HCT116 (cell line): ENCODE measurements at regions not wholly inside any gene's neighbourhood (a gene's known extent, or its start where the extent isn't known, plus 50 kb on each side); places are given as distances from the start of the nearest gene placed in this dataset.

Experiments used
- ATAC-seq: fragments of 200-7000 bp; cut with Tn5 transposase; 2 replicates; pipeline ENCODE4 v1.9.1; 2020; ENCODE audit warnings: mild to moderate bottlenecking, moderate library complexity
- BruUV-seq: library from RNA; stranded (reverse); fragments of 400-500 nt; replicated peaks from 2 replicates; lab custom pipeline; 2021; lab: Mats Ljungman, UMichigan
- CTCF ChIA-PET: fragments of 300-600 bp; sonication (Branson Sonifier 250); formaldehyde crosslinking; loops from one replicate; lab custom pipeline; 2021; ENCODE audit warnings: antibody characterized with exemption; lab: Charles Lee
- POLR2A ChIA-PET: fragments of 300-600, 350-600 bp; sonication (Branson Sonifier 250); formaldehyde crosslinking; loops from one replicate; lab custom pipeline; 2021; ENCODE audit warnings: antibody characterized with exemption; lab: Charles Lee
- RAD21 ChIA-PET, 2 experiments: fragments of 300-600 bp; sonication (Branson Sonifier 250); formaldehyde crosslinking; loops; one replicate each; lab custom pipeline; 2023; ENCODE audit warnings: low total read pairs in 2 of 2; ENCODE audit not compliant: uncharacterized antibody in 2 of 2, unreplicated experiment in 2 of 2, low non-redundant PET in 1 of 2; lab: Charles Lee
- DNase-seq: peaks from one replicate; pipeline ENCODE4 v3.0.0-alpha.2; 2010; ENCODE audit warnings: low read depth, low spot score
- H2AFZ ChIP-seq: fragments of 200-600 bp; shearing (Covaris generic), sonication (generic); 2 replicates; pipeline ENCODE4 v1.6.1; 2017; ENCODE audit warnings: low read depth, mixed run types, mixed read lengths, antibody characterized with exemption, low read length; ENCODE audit not compliant: poor library complexity, severe bottlenecking
- H3K27ac ChIP-seq: 2 replicates; pipeline ENCODE4 v1.5.1; 2012; ENCODE audit warnings: low read depth, low read length
- H3K27me3 ChIP-seq: fragments of 200-600 bp; sonication (generic); 2 replicates; pipeline ENCODE4 v1.6.1; 2016; ENCODE audit warnings: mixed run types, low read length, mixed read lengths; ENCODE audit not compliant: insufficient read depth
- H3K36me3 ChIP-seq, 2 experiments: fragments of 200-500 bp in 1 of 2; fragments of 200-600 bp in 1 of 2; sonication (Bioruptor generic) in 1 of 2; sonication (generic) in 1 of 2; 2 replicates each; pipeline versions ENCODE4 v1.5.1 to v1.6.1; 2014 to 2016; ENCODE audit warnings: low read length in 2 of 2, inconsistent platforms in 1 of 2, mixed read lengths in 1 of 2, mixed run types in 1 of 2; ENCODE audit not compliant: insufficient read depth in 2 of 2, control insufficient read depth in 1 of 2
- H3K4me1 ChIP-seq, 2 experiments: fragments of 200-600 bp in 1 of 2; sonication (generic) in 1 of 2; 2 replicates each; pipeline versions ENCODE4 v1.5.1 to v1.6.1; 2012 to 2017; ENCODE audit warnings: low read length in 2 of 2, inconsistent platforms in 1 of 2, mild to moderate bottlenecking in 1 of 2, mixed read lengths in 1 of 2, mixed run types in 1 of 2, moderate library complexity in 1 of 2; ENCODE audit not compliant: insufficient read depth in 2 of 2, control insufficient read depth in 1 of 2
- H3K4me2 ChIP-seq: fragments of 200-600 bp; sonication (generic); 2 replicates; pipeline ENCODE4 v1.6.1; 2017; ENCODE audit warnings: mixed run types, low read length, mixed read lengths
- H3K4me3 ChIP-seq, 2 experiments: fragments of 200-600 bp in 1 of 2; sonication (generic) in 1 of 2; replicated peaks in 1 of 2; 2 replicates each; pipeline ENCODE4 v1.5.1; 2011 to 2016; ENCODE audit warnings: low read length in 2 of 2, control low read depth in 1 of 2, low read depth in 1 of 2, mild to moderate bottlenecking in 1 of 2, mixed read lengths in 1 of 2, mixed run types in 1 of 2
- H3K79me2 ChIP-seq: fragments of 200-600 bp; sonication (generic); 2 replicates; pipeline ENCODE4 v1.6.1; 2017; ENCODE audit warnings: mild to moderate bottlenecking, mixed run types, low read length, moderate library complexity, mixed read lengths; ENCODE audit not compliant: insufficient read depth
- H3K9ac ChIP-seq: fragments of 200-600 bp; sonication (generic); 2 replicates; pipeline ENCODE4 v1.6.1; 2016; ENCODE audit warnings: low read length, mixed read lengths
- H3K9me2 ChIP-seq: fragments of 200-600 bp; sonication (generic), shearing (Covaris generic); 2 replicates; pipeline ENCODE4 v1.6.1; 2017; ENCODE audit warnings: mixed run types, mild to moderate bottlenecking, moderate library complexity; ENCODE audit not compliant: insufficient read depth
- H3K9me3 ChIP-seq, 2 experiments: fragments of 200-500 bp in 1 of 2; fragments of 200-600 bp in 1 of 2; sonication (Bioruptor generic) in 1 of 2; sonication (generic) in 1 of 2; 2 replicates each; pipeline ENCODE4 v1.6.1; 2014 to 2017; ENCODE audit warnings: low read length in 2 of 2, mixed read lengths in 2 of 2, inconsistent platforms in 1 of 2, low read depth in 1 of 2, mild to moderate bottlenecking in 1 of 2, mixed run types in 1 of 2, moderate library complexity in 1 of 2; ENCODE audit not compliant: control insufficient read depth in 1 of 2, insufficient read depth in 1 of 2
- H4K20me1 ChIP-seq: fragments of 200-600 bp; sonication (generic), shearing (Covaris generic); 2 replicates; pipeline ENCODE4 v1.6.1; 2017; ENCODE audit warnings: mixed run types, mild to moderate bottlenecking, moderate library complexity; ENCODE audit not compliant: insufficient read depth
- ATF3 ChIP-seq: IDR thresholded peaks from 2 replicates; pipeline ENCODE4 v1.6.1; 2012
- CEBPB ChIP-seq: IDR thresholded peaks from 2 replicates; pipeline ENCODE4 v1.6.1; 2012; ENCODE audit warnings: low read depth
- JUND ChIP-seq: IDR thresholded peaks from 2 replicates; pipeline ENCODE4 v1.6.1; 2012
- MAX ChIP-seq: IDR thresholded peaks from 2 replicates; pipeline ENCODE4 v1.6.1; 2012
- POLR2A ChIP-seq: IDR thresholded peaks from 2 replicates; pipeline ENCODE4 v1.7.0; 2011; ENCODE audit warnings: borderline replicate concordance; ENCODE audit not compliant: insufficient read depth, insufficient read length; ENCODE audit errors: extremely low read depth
- POLR2AphosphoS5 ChIP-seq: IDR thresholded peaks from 2 replicates; pipeline ENCODE4 v1.6.1; 2011; ENCODE audit warnings: mild to moderate bottlenecking, low read depth, low read length, moderate library complexity
- SRF ChIP-seq: IDR thresholded peaks from 2 replicates; pipeline ENCODE4 v1.6.1; 2012; ENCODE audit warnings: low read depth
- TCF7L2 ChIP-seq: IDR thresholded peaks from 2 replicates; pipeline ENCODE4 v1.7.0; 2011; ENCODE audit warnings: borderline replicate concordance, inconsistent platforms; ENCODE audit not compliant: insufficient read depth, insufficient read length; ENCODE audit errors: extremely low read depth
- YY1 ChIP-seq: IDR thresholded peaks from 2 replicates; pipeline ENCODE4 v1.6.1; 2011; ENCODE audit warnings: low read length, low read depth, moderate library complexity, mild to moderate bottlenecking; ENCODE audit not compliant: insufficient replicate concordance; ENCODE audit errors: extremely low read depth
- ZFX ChIP-seq: fragments of 450-650 bp; IDR thresholded peaks from 2 replicates; pipeline ENCODE4 v1.6.1; 2017
- ZNF274 ChIP-seq: fragments of 200-500 bp; sonication (Bioruptor generic); IDR thresholded peaks from 2 replicates; pipeline ENCODE4 v1.6.1; 2014; ENCODE audit warnings: mild to moderate bottlenecking, low read depth, low read length, inconsistent platforms
- intact Hi-C: fragments of 100-400 bp; cut with micrococcal nuclease; formaldehyde crosslinking; loops from 2 replicates; pipeline ENCODE4 v1.10.0; 2022
- TF ChIP-seq, protein P1 (sequence below): IDR thresholded peaks from 2 replicates; pipeline ENCODE4 v1.6.1; 2012; ENCODE audit warnings: low read depth
- TF ChIP-seq, protein P2 (sequence below): IDR thresholded peaks from 2 replicates; pipeline ENCODE4 v1.6.1; 2011; ENCODE audit warnings: mild to moderate bottlenecking, low read length, moderate library complexity; ENCODE audit not compliant: insufficient replicate concordance; ENCODE audit errors: extremely low read depth

DNA sequence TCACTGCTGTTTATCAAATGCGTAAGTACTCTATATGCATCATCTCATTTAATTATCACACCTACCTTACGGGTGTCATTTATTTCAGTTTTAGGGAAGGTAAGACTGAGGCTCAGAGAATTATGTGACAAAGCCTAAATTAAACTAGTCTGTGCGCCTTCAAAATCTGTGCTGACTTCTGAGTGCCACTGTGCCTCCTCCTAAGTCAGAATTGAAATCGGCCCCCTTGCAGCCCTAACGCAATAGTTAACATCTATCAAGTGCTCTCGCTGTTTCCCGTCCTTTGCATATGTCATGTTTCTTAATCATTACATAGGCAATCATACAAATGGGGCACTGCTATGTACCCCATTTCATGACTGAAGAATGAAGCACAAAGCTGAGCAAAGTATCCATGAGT is 79.0 kb upstream of the PDE10A start (continued):
- TF ChIP-seq, protein P1, sequence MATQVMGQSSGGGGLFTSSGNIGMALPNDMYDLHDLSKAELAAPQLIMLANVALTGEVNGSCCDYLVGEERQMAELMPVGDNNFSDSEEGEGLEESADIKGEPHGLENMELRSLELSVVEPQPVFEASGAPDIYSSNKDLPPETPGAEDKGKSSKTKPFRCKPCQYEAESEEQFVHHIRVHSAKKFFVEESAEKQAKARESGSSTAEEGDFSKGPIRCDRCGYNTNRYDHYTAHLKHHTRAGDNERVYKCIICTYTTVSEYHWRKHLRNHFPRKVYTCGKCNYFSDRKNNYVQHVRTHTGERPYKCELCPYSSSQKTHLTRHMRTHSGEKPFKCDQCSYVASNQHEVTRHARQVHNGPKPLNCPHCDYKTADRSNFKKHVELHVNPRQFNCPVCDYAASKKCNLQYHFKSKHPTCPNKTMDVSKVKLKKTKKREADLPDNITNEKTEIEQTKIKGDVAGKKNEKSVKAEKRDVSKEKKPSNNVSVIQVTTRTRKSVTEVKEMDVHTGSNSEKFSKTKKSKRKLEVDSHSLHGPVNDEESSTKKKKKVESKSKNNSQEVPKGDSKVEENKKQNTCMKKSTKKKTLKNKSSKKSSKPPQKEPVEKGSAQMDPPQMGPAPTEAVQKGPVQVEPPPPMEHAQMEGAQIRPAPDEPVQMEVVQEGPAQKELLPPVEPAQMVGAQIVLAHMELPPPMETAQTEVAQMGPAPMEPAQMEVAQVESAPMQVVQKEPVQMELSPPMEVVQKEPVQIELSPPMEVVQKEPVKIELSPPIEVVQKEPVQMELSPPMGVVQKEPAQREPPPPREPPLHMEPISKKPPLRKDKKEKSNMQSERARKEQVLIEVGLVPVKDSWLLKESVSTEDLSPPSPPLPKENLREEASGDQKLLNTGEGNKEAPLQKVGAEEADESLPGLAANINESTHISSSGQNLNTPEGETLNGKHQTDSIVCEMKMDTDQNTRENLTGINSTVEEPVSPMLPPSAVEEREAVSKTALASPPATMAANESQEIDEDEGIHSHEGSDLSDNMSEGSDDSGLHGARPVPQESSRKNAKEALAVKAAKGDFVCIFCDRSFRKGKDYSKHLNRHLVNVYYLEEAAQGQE, result no peak
- TF ChIP-seq ATF3, result no peak

GRCh38 chr6:165737396-165737795 is 74.4 kb upstream of the PDE10A start:
- CTCF ChIA-PET, result no interaction called here
- RAD21 ChIA-PET, result no interaction called here
- TF ChIP-seq ZNF274 (no peak), CEBPB (no peak), MAX (no peak), TCF7L2 (no peak), SRF (no peak), JUND (no peak), POLR2AphosphoS5 (no peak), POLR2A (no peak), YY1 (no peak), ZFX (no peak)
- TF ChIP-seq, protein P1, result no peak
- TF ChIP-seq, protein P2, sequence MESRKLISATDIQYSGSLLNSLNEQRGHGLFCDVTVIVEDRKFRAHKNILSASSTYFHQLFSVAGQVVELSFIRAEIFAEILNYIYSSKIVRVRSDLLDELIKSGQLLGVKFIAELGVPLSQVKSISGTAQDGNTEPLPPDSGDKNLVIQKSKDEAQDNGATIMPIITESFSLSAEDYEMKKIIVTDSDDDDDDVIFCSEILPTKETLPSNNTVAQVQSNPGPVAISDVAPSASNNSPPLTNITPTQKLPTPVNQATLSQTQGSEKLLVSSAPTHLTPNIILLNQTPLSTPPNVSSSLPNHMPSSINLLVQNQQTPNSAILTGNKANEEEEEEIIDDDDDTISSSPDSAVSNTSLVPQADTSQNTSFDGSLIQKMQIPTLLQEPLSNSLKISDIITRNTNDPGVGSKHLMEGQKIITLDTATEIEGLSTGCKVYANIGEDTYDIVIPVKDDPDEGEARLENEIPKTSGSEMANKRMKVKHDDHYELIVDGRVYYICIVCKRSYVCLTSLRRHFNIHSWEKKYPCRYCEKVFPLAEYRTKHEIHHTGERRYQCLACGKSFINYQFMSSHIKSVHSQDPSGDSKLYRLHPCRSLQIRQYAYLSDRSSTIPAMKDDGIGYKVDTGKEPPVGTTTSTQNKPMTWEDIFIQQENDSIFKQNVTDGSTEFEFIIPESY, result no peak

More at GRCh38 chr6:165737396-165737795, 74.4 kb upstream of the PDE10A start:
- H3K27ac ChIP-seq, result no peak overlapping the region
- no peaks in the 10 kb centered on the region for H3K79me2 ChIP-seq
- H3K9me3 ChIP-seq, result no peaks in the 10 kb centered on the region; a peak in 1 of 4 replicates
- no peaks in the 10 kb centered on the region for H4K20me1 ChIP-seq
- H3K9ac ChIP-seq, result no peak overlapping the region
- no peak overlapping the region for H3K4me3 ChIP-seq
- H2AFZ ChIP-seq, result no peak overlapping the region
- H3K27me3 ChIP-seq, result no peaks in the 10 kb centered on the region
- H3K9me2 ChIP-seq, result no peaks in the 10 kb centered on the region
- DNase-seq (no peak), ATAC-seq (no peak)
- no peaks in the 10 kb centered on the region for H3K36me3 ChIP-seq
- no peaks in the 10 kb centered on the region for H3K4me1 ChIP-seq
- POLR2A ChIA-PET, result no interaction called here
- no peak overlapping the region for H3K4me2 ChIP-seq
- BruUV-seq, result no TSS peak
- intact Hi-C loops, result no loop called here
